Liver (tissue), 8 donors: ENCODE measurements at regions not wholly inside any gene's neighbourhood (a gene's known extent, or its start where the extent isn't known, plus 50 kb on each side); places are given as distances from the start of the nearest gene placed in this dataset.

Experiments
- DNase-seq: peaks from one replicate; pipeline ENCODE4 v3.0.0-alpha.2; 2017; ENCODE audit warnings: low spot score
- H3K27ac ChIP-seq, 2 donors: one replicate each; pipeline ENCODE4 v1.7.0; 2013; ENCODE audit warnings: inconsistent platforms in 2 of 2, low read length in 2 of 2, control low read depth in 1 of 2, low read depth in 1 of 2, mild to moderate bottlenecking in 1 of 2
- H3K27me3 ChIP-seq, 4 donors: one replicate each; pipeline versions ENCODE4 v1.6.1 to v1.7.0; 2013; ENCODE audit warnings: low read length in 3 of 4, inconsistent platforms in 1 of 4, mild to moderate bottlenecking in 1 of 4, moderate library complexity in 1 of 4; ENCODE audit not compliant: control insufficient read depth in 4 of 4, insufficient read depth in 4 of 4
- H3K36me3 ChIP-seq, 4 donors: one replicate each; pipeline versions ENCODE4 v1.6.1 to v1.7.0; 2013; ENCODE audit warnings: low read length in 3 of 4, mild to moderate bottlenecking in 3 of 4, low read depth in 1 of 4, moderate library complexity in 1 of 4; ENCODE audit not compliant: control insufficient read depth in 4 of 4, insufficient read depth in 3 of 4
- H3K4me1 ChIP-seq, 4 donors: one replicate each; pipeline versions ENCODE4 v1.6.1 to v1.7.0; 2013; ENCODE audit warnings: low read length in 3 of 4, mild to moderate bottlenecking in 3 of 4, moderate library complexity in 1 of 4; ENCODE audit not compliant: control insufficient read depth in 4 of 4, insufficient read depth in 4 of 4
- H3K4me3 ChIP-seq, 3 donors: one replicate each; pipeline versions ENCODE4 v1.6.1 to v1.7.0; 2013; ENCODE audit warnings: low read length in 3 of 3, control low read depth in 1 of 3, low read depth in 1 of 3, mild to moderate bottlenecking in 1 of 3
- H3K9ac ChIP-seq, 2 donors: one replicate each; pipeline ENCODE4 v1.7.0; 2013; ENCODE audit warnings: low read length in 2 of 2, mild to moderate bottlenecking in 2 of 2, moderate library complexity in 2 of 2, control low read depth in 1 of 2, low read depth in 1 of 2
- H3K9me3 ChIP-seq, 4 donors: one replicate each; pipeline versions ENCODE4 v1.6.1 to v1.7.0; 2013; ENCODE audit warnings: low read length in 3 of 4; ENCODE audit not compliant: control insufficient read depth in 4 of 4
- EGR1 ChIP-seq, 2 donors: IDR thresholded peaks; 2 replicates each; pipeline ENCODE4 v1.6.1; 2016 to 2018; ENCODE audit warnings: antibody characterized with exemption in 2 of 2, low read depth in 2 of 2
- FOXA1 ChIP-seq: IDR thresholded peaks from 2 replicates; pipeline ENCODE4 v1.6.1; 2016; ENCODE audit warnings: antibody characterized with exemption
- FOXA2 ChIP-seq: IDR thresholded peaks from 2 replicates; pipeline ENCODE4 v1.6.1; 2016; ENCODE audit warnings: antibody characterized with exemption
- GABPA ChIP-seq, 2 donors: IDR thresholded peaks in 1 of 2; conservative IDR thresholded peaks in 1 of 2; 2 replicates each; pipeline ENCODE4 v1.6.1; 2016; ENCODE audit warnings: antibody characterized with exemption in 2 of 2, mild to moderate bottlenecking in 1 of 2, moderate library complexity in 1 of 2
- HNF4A ChIP-seq, 2 donors: conservative IDR thresholded peaks; 2 replicates each; pipeline ENCODE4 v1.6.1; 2016; ENCODE audit warnings: antibody characterized with exemption in 2 of 2, mild to moderate bottlenecking in 2 of 2
- HNF4G ChIP-seq: IDR thresholded peaks from 2 replicates; pipeline ENCODE4 v1.6.1; 2016; ENCODE audit warnings: antibody characterized with exemption
- JUND ChIP-seq, 2 donors: IDR thresholded peaks; 2 replicates each; pipeline ENCODE4 v1.6.1; 2016; ENCODE audit warnings: antibody characterized with exemption in 2 of 2
- MAX ChIP-seq: IDR thresholded peaks from 2 replicates; pipeline ENCODE4 v1.6.1; 2016; ENCODE audit warnings: antibody characterized with exemption
- NR2F2 ChIP-seq: IDR thresholded peaks from 2 replicates; pipeline ENCODE4 v1.6.1; 2016; ENCODE audit warnings: antibody characterized with exemption
- RAD21 ChIP-seq, 2 donors: IDR thresholded peaks; 2 replicates each; pipeline ENCODE4 v1.6.1; 2016; ENCODE audit warnings: antibody characterized with exemption in 2 of 2, mild to moderate bottlenecking in 2 of 2
- RXRA ChIP-seq, 2 donors: IDR thresholded peaks; 2 replicates each; pipeline ENCODE4 v1.6.1; 2017 to 2018; ENCODE audit warnings: antibody characterized with exemption in 2 of 2, mild to moderate bottlenecking in 1 of 2
- SP1 ChIP-seq: IDR thresholded peaks from 2 replicates; pipeline ENCODE4 v1.6.1; 2018; ENCODE audit warnings: antibody characterized with exemption, mild to moderate bottlenecking
- TAF1 ChIP-seq: conservative IDR thresholded peaks from 2 replicates; pipeline ENCODE4 v1.6.1; 2016; ENCODE audit warnings: antibody characterized with exemption, mild to moderate bottlenecking
- YY1 ChIP-seq: IDR thresholded peaks from 2 replicates; pipeline ENCODE4 v1.6.1; 2016; ENCODE audit warnings: antibody characterized with exemption, mild to moderate bottlenecking
- WGBS: extraction: QIAGEN DNeasy Blood & Tissue Kit; methylation state at CpG from one replicate; pipeline ENCODE4 v1.1.7; 2013; 5-methylcytosine and 5-hydroxymethylcytosine counted together
- TF ChIP-seq, protein P1 (sequence below): fragments of 150-350 bp; IDR thresholded peaks from 2 replicates; pipeline ENCODE4 v1.5.1; 2017; ENCODE audit warnings: improper control_type of control experiment, low read depth, low read length; ENCODE audit not compliant: missing input control
- TF ChIP-seq, protein P2 (sequence below): IDR thresholded peaks from 2 replicates; pipeline ENCODE4 v1.6.1; 2016; ENCODE audit warnings: antibody characterized with exemption
- TF ChIP-seq, protein P3 (sequence below): IDR thresholded peaks from 2 replicates; pipeline ENCODE4 v1.6.1; 2016; ENCODE audit warnings: antibody characterized with exemption
- donor health status: healthy.
- donor health status: healthy.
- donor health status: healthy.
- donor health status: healthy.
- donor health status: healthy.

GRCh38 chr2:84029903-84030575 is 429.0 kb downstream of the SUCLG1 start:
- no peaks in the 10 kb centered on the region for H3K36me3 ChIP-seq
- no peak for TF ChIP-seq HNF4A (conservative IDR thresholded peaks at IDR 0.05)
- no peak for TF ChIP-seq YY1
- TF ChIP-seq JUND (IDR thresholded peaks at IDR 0.05), result no peak
- no peak for TF ChIP-seq RXRA (IDR thresholded peaks at IDR 0.05)
- TF ChIP-seq, protein P1, sequence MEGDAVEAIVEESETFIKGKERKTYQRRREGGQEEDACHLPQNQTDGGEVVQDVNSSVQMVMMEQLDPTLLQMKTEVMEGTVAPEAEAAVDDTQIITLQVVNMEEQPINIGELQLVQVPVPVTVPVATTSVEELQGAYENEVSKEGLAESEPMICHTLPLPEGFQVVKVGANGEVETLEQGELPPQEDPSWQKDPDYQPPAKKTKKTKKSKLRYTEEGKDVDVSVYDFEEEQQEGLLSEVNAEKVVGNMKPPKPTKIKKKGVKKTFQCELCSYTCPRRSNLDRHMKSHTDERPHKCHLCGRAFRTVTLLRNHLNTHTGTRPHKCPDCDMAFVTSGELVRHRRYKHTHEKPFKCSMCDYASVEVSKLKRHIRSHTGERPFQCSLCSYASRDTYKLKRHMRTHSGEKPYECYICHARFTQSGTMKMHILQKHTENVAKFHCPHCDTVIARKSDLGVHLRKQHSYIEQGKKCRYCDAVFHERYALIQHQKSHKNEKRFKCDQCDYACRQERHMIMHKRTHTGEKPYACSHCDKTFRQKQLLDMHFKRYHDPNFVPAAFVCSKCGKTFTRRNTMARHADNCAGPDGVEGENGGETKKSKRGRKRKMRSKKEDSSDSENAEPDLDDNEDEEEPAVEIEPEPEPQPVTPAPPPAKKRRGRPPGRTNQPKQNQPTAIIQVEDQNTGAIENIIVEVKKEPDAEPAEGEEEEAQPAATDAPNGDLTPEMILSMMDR, result no peak
- no peak for TF ChIP-seq MAX
- TF ChIP-seq, protein P2, sequence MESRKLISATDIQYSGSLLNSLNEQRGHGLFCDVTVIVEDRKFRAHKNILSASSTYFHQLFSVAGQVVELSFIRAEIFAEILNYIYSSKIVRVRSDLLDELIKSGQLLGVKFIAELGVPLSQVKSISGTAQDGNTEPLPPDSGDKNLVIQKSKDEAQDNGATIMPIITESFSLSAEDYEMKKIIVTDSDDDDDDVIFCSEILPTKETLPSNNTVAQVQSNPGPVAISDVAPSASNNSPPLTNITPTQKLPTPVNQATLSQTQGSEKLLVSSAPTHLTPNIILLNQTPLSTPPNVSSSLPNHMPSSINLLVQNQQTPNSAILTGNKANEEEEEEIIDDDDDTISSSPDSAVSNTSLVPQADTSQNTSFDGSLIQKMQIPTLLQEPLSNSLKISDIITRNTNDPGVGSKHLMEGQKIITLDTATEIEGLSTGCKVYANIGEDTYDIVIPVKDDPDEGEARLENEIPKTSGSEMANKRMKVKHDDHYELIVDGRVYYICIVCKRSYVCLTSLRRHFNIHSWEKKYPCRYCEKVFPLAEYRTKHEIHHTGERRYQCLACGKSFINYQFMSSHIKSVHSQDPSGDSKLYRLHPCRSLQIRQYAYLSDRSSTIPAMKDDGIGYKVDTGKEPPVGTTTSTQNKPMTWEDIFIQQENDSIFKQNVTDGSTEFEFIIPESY, result no peak
- no peak for TF ChIP-seq HNF4G
- no peak for TF ChIP-seq SP1
- no peak for TF ChIP-seq GABPA (IDR thresholded peaks at IDR 0.05 in 1 of 2, conservative IDR thresholded peaks at IDR 0.05 in 1 of 2)
- no peak for TF ChIP-seq FOXA1
- TF ChIP-seq, protein P3, sequence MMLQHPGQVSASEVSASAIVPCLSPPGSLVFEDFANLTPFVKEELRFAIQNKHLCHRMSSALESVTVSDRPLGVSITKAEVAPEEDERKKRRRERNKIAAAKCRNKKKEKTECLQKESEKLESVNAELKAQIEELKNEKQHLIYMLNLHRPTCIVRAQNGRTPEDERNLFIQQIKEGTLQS, result no peak
- TF ChIP-seq EGR1 (IDR thresholded peaks at IDR 0.05; ENCODE audit: low read depth in 2 of 2), result no peak
- no peak for TF ChIP-seq NR2F2
- TF ChIP-seq RAD21 (IDR thresholded peaks at IDR 0.05), result no peak
- H3K9ac ChIP-seq, result no peak overlapping the region
- no peak overlapping the region for H3K4me3 ChIP-seq
- 95% methylated on average over 4 of the region's 4 CpGs for WGBS
- H3K4me1 ChIP-seq, result no peaks in the 10 kb centered on the region
- H3K9me3 ChIP-seq, result no peaks in the 10 kb centered on the region
- H3K27ac ChIP-seq, result no peak overlapping the region
- DNase-seq, result no peak
- H3K27me3 ChIP-seq, result no peaks in the 10 kb centered on the region

DNA sequence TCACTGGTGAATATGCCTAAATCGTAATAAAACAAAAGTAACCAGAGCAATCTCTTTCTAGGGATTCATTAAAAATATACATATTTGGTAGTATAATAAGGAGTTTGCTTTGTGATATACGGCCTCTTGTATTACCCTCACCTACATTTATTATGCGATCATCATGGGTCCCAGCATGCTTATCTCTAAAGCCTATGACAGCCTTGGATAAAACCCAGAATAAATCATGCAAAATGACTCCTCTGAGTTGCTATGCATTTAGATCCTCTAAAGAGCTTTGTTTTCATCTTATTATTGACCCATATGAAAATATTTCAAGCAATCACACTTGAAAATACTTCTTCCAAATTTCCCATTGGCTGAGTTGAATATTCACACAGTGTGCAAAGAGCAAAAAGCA is 432.3 kb downstream of the SUCLG1 start:
- no peak overlapping the region for H3K9ac ChIP-seq
- H3K4me1 ChIP-seq, result no peaks in the 10 kb centered on the region
- no peak for DNase-seq
- no peak overlapping the region for H3K27ac ChIP-seq
- no peak overlapping the region for H3K4me3 ChIP-seq
- H3K36me3 ChIP-seq, result no peaks in the 10 kb centered on the region
- H3K9me3 ChIP-seq, result no peaks in the 10 kb centered on the region
- WGBS, result 89% methylated on average over 3 of the region's 3 CpGs
- H3K27me3 ChIP-seq, result no peaks in the 10 kb centered on the region
- TF ChIP-seq GABPA (IDR thresholded peaks at IDR 0.05 in 1 of 2, conservative IDR thresholded peaks at IDR 0.05 in 1 of 2) (no peak), NR2F2 (no peak), SP1 (no peak), TAF1 (no peak), HNF4G (no peak), RAD21 (IDR thresholded peaks at IDR 0.05) (no peak), JUND (IDR thresholded peaks at IDR 0.05) (no peak), MAX (no peak), HNF4A (conservative IDR thresholded peaks at IDR 0.05) (no peak), FOXA1 (no peak), FOXA2 (no peak), YY1 (no peak)
- TF ChIP-seq, protein P3, result no peak
- TF ChIP-seq, protein P1, result no peak
- TF ChIP-seq, protein P2, result no peak
